H1 (cell line): ENCODE measurements at regions not wholly inside any gene's neighbourhood (a gene's known extent, or its start where the extent isn't known, plus 50 kb on each side); places are given as distances from the start of the nearest gene placed in this dataset.

ENCODE experiments used
- CTCF ChIA-PET: fragments of 300-600 bp; sonication (Branson Sonifier 250); formaldehyde crosslinking; loops from one replicate; lab custom pipeline; 2021; ENCODE audit not compliant: partially characterized antibody; lab: Charles Lee
- POLR2A ChIA-PET: fragments of 300-600 bp; sonication (Branson Sonifier 250); formaldehyde crosslinking; loops from one replicate; lab custom pipeline; 2021; ENCODE audit warnings: inconsistent platforms; ENCODE audit not compliant: partially characterized antibody; lab: Charles Lee
- DNase-seq, 2 experiments: peaks; one replicate each; pipeline versions ENCODE4 v3.0.0 to v3.0.0-alpha.2; 2010 to 2022; ENCODE audit warnings: low spot score in 2 of 2, low read depth in 1 of 2, mixed read lengths in 1 of 2
- FAIRE-seq: peaks from 2 replicates; lab custom pipeline; 2011; peaks lifted over from hg19 to GRCh38; lab: Jason Lieb, UNC
- H2AFZ ChIP-seq: 2 replicates; pipeline ENCODE4 v1.8.1; 2012; ENCODE audit warnings: low read length, inconsistent platforms
- H2AK5ac ChIP-seq: 2 replicates; pipeline ENCODE4 v1.6.1; 2013; ENCODE audit warnings: low read depth, low read length
- H2BK120ac ChIP-seq: replicated peaks from 2 replicates; pipeline ENCODE3; 2013; ENCODE audit warnings: low read depth, low read length, inconsistent platforms
- H2BK12ac ChIP-seq: 2 replicates; pipeline ENCODE4 v1.6.1; 2013; ENCODE audit warnings: low read depth, low read length
- H2BK15ac ChIP-seq: 2 replicates; pipeline ENCODE4 v1.6.1; 2013; ENCODE audit warnings: low read length
- H2BK20ac ChIP-seq: 2 replicates; pipeline ENCODE4 v1.6.1; 2013; ENCODE audit warnings: low read length
- H2BK5ac ChIP-seq: 2 replicates; pipeline ENCODE4 v1.6.1; 2013; ENCODE audit warnings: low read depth, low read length
- H3K14ac ChIP-seq: 2 replicates; pipeline ENCODE4 v1.6.1; 2013; ENCODE audit warnings: inconsistent platforms; ENCODE audit not compliant: insufficient read length
- H3K18ac ChIP-seq: 2 replicates; pipeline ENCODE4 v1.6.1; 2013; ENCODE audit warnings: low read length; ENCODE audit errors: extremely low read depth
- H3K23ac ChIP-seq: 2 replicates; pipeline ENCODE4 v1.6.1; 2013; ENCODE audit warnings: inconsistent platforms; ENCODE audit not compliant: insufficient read length
- H3K23me2 ChIP-seq: 2 replicates; pipeline ENCODE4 v1.6.1; 2013; ENCODE audit warnings: low read depth, low read length
- H3K27ac ChIP-seq: 2 replicates; pipeline ENCODE4 v1.6.1; 2011; ENCODE audit warnings: low read depth, low read length, inconsistent platforms
- H3K27me3 ChIP-seq, 4 experiments: replicated peaks in 1 of 4; 1 replicate in 1 of 4; 2 replicates in 3 of 4; pipeline versions ENCODE4 v1.6.1 to v1.8.1; 2011 to 2013; ENCODE audit warnings: low read length in 3 of 4, mild to moderate bottlenecking in 3 of 4, inconsistent platforms in 2 of 4, mixed read lengths in 2 of 4, moderate library complexity in 1 of 4; ENCODE audit not compliant: control insufficient read depth in 3 of 4, insufficient read depth in 3 of 4; ENCODE audit errors: extremely low read depth in 1 of 4
- H3K36me3 ChIP-seq, 4 experiments: 2 replicates each; pipeline versions ENCODE4 v1.6.1 to v1.8.1; 2011 to 2013; ENCODE audit warnings: mild to moderate bottlenecking in 4 of 4, low read length in 3 of 4, moderate library complexity in 2 of 4, control low read depth in 1 of 4, inconsistent platforms in 1 of 4; ENCODE audit not compliant: insufficient read depth in 4 of 4, control insufficient read depth in 2 of 4
- H3K4ac ChIP-seq: replicated peaks from 2 replicates; pipeline ENCODE3; 2013; ENCODE audit warnings: low read length, low read depth, mixed read lengths, inconsistent platforms; ENCODE audit not compliant: insufficient read length
- H3K4me1 ChIP-seq, 4 experiments: replicated peaks in 1 of 4; 1 replicate in 1 of 4; 2 replicates in 3 of 4; pipeline versions ENCODE4 v1.6.1 to v1.8.1; 2011 to 2013; ENCODE audit warnings: low read length in 3 of 4, inconsistent platforms in 2 of 4, mixed read lengths in 1 of 4; ENCODE audit not compliant: insufficient read depth in 4 of 4, control insufficient read depth in 3 of 4
- H3K4me2 ChIP-seq, 2 experiments: 2 replicates each; pipeline versions ENCODE4 v1.6.1 to v1.8.1; 2011 to 2013; ENCODE audit warnings: low read depth in 2 of 2, low read length in 2 of 2, control low read depth in 1 of 2, inconsistent platforms in 1 of 2, mild to moderate bottlenecking in 1 of 2; ENCODE audit not compliant: insufficient read depth in 1 of 2
- H3K4me3 ChIP-seq, 4 experiments: fragments of 200-600, 300-600 bp in 1 of 4; sonication (generic), shearing (Covaris generic), sonication (Bioruptor Twin) in 1 of 4; 2 replicates each; pipeline versions ENCODE4 v1.5.1 to v1.8.1; 2011 to 2016; ENCODE audit warnings: low read length in 4 of 4, low read depth in 3 of 4, control low read depth in 2 of 4, inconsistent platforms in 2 of 4, mild to moderate bottlenecking in 2 of 4, mixed read lengths in 1 of 4, moderate library complexity in 1 of 4; ENCODE audit not compliant: insufficient read depth in 2 of 4; ENCODE audit errors: extremely low read depth in 1 of 4
- H3K56ac ChIP-seq: replicated peaks from 2 replicates; pipeline ENCODE3; 2013; ENCODE audit warnings: low read depth, mild to moderate bottlenecking, mixed read lengths, low read length, inconsistent platforms; ENCODE audit not compliant: insufficient read length
- H3K79me1 ChIP-seq: 2 replicates; pipeline ENCODE4 v1.6.1; 2013; ENCODE audit warnings: low read depth, low read length, control low read depth
- H3K79me2 ChIP-seq, 2 experiments: 2 replicates each; pipeline versions ENCODE4 v1.6.1 to v1.8.1; 2012 to 2013; ENCODE audit warnings: low read length in 2 of 2, mild to moderate bottlenecking in 2 of 2, inconsistent platforms in 1 of 2; ENCODE audit not compliant: insufficient read depth in 2 of 2, control insufficient read depth in 1 of 2
- H3K9ac ChIP-seq, 4 experiments: replicated peaks in 1 of 4; 1 replicate in 1 of 4; 2 replicates in 3 of 4; pipeline versions ENCODE4 v1.6.1 to v1.8.1; 2011 to 2013; ENCODE audit warnings: low read depth in 3 of 4, low read length in 3 of 4, control low read depth in 2 of 4, mild to moderate bottlenecking in 2 of 4, moderate library complexity in 2 of 4, inconsistent platforms in 1 of 4; ENCODE audit errors: extremely low read depth in 1 of 4
- H3K9me3 ChIP-seq, 2 experiments: 2 replicates each; pipeline versions ENCODE4 v1.6.1 to v1.8.1; 2012 to 2013; ENCODE audit warnings: mild to moderate bottlenecking in 2 of 2, moderate library complexity in 2 of 2, control low read depth in 1 of 2, inconsistent platforms in 1 of 2, low read depth in 1 of 2, low read length in 1 of 2, mixed read lengths in 1 of 2; ENCODE audit not compliant: insufficient read depth in 2 of 2
- H4K20me1 ChIP-seq, 2 experiments: replicated peaks in 1 of 2; 2 replicates each; pipeline versions ENCODE3 to v1.8.1; 2011 to 2013; ENCODE audit warnings: inconsistent platforms in 2 of 2, low read length in 2 of 2, mild to moderate bottlenecking in 1 of 2; ENCODE audit not compliant: insufficient read depth in 2 of 2, control insufficient read depth in 1 of 2
- H4K5ac ChIP-seq: 2 replicates; pipeline ENCODE4 v1.6.1; 2013; ENCODE audit warnings: low read length, low read depth, mixed read lengths, inconsistent platforms; ENCODE audit not compliant: insufficient read length
- H4K8ac ChIP-seq: 2 replicates; pipeline ENCODE4 v1.8.0; 2013; ENCODE audit warnings: mild to moderate bottlenecking, moderate library complexity, low read length, inconsistent platforms; ENCODE audit not compliant: insufficient read depth; ENCODE audit errors: extremely low read depth
- H4K91ac ChIP-seq: replicated peaks from 2 replicates; pipeline ENCODE3; 2013; ENCODE audit warnings: low read length, mixed read lengths, inconsistent platforms; ENCODE audit not compliant: insufficient read length
- HDAC6 ChIP-seq: IDR thresholded peaks from one replicate; pipeline ENCODE4 v1.7.1; 2012; ENCODE audit warnings: low read depth, mild to moderate bottlenecking, inconsistent platforms, low read length, moderate library complexity
- JUN ChIP-seq: IDR thresholded peaks from 2 replicates; pipeline ENCODE4 v1.6.1; 2011; ENCODE audit warnings: low read depth, mild to moderate bottlenecking, improper control_type of control experiment, low read length
- MAFK ChIP-seq: IDR thresholded peaks from 2 replicates; pipeline ENCODE4 v1.6.1; 2012; ENCODE audit warnings: low read depth, mild to moderate bottlenecking, improper control_type of control experiment, low read length
- SIX5 ChIP-seq: IDR thresholded peaks from 2 replicates; pipeline ENCODE4 v1.6.1; 2011; ENCODE audit warnings: mild to moderate bottlenecking, low read depth, low read length
- SP1 ChIP-seq: IDR thresholded peaks from 2 replicates; pipeline ENCODE4 v1.6.1; 2011; ENCODE audit warnings: low read depth, low read length
- TAF1 ChIP-seq: IDR thresholded peaks from 2 replicates; pipeline ENCODE4 v1.6.1; 2011; ENCODE audit warnings: mild to moderate bottlenecking, low read depth, low read length
- TBP ChIP-seq: IDR thresholded peaks from 2 replicates; pipeline ENCODE4 v1.6.1; 2011; ENCODE audit warnings: low read depth, low read length, improper control_type of control experiment
- YY1 ChIP-seq: IDR thresholded peaks from 2 replicates; pipeline ENCODE4 v1.6.1; 2011; ENCODE audit warnings: low read depth, mild to moderate bottlenecking, low read length
- ZNF274 ChIP-seq: IDR thresholded peaks from 2 replicates; pipeline ENCODE4 v1.7.0; 2012; ENCODE audit warnings: low read length, borderline replicate concordance; ENCODE audit errors: extremely low read depth
- WGBS, 2 experiments: shearing (Covaris generic) in 1 of 2; methylation state at CpG; one replicate each; pipeline versions ENCODE4 v1.1.6 to v1.1.7; 2013 to 2015; ENCODE audit warnings: low lambda C conversion rate in 2 of 2, mixed read lengths in 2 of 2, inconsistent platforms in 1 of 2, low coverage in 1 of 2, missing lambda C conversion rate in 1 of 2; ENCODE audit not compliant: insufficient replicate concordance in 2 of 2, insufficient coverage in 1 of 2, insufficient read length in 1 of 2; ENCODE audit errors: extremely low coverage in 1 of 2, missing lambda C conversion rate in 1 of 2; 5-methylcytosine and 5-hydroxymethylcytosine counted together

GRCh38 chr3:184455991-184456390 is 76.1 kb downstream of the CHRD start:
- Histone ChIP-seq H3K9ac (no peak overlapping the region), H4K20me1 (no peaks in the 10 kb centered on the region), H2BK12ac (no peak overlapping the region), H2BK15ac (no peak overlapping the region), H3K14ac (no peak overlapping the region), H2AK5ac (no peak overlapping the region), H3K36me3 (no peaks in the 10 kb centered on the region), H2BK120ac (no peak overlapping the region), H2BK5ac (no peak overlapping the region), H2AFZ (no peak overlapping the region), H4K91ac (no peak overlapping the region), H3K4ac (no peak overlapping the region), H3K4me2 (no peak overlapping the region), H4K8ac (no peak overlapping the region), H3K18ac (no peak overlapping the region; the same call in 1 of the 2 replicates), H3K27ac (no peak overlapping the region), H2BK20ac (no peak overlapping the region), H3K23ac (no peak overlapping the region), H3K23me2 (no peaks in the 10 kb centered on the region; the same call in 1 of the 2 replicates), H3K79me1 (no peaks in the 10 kb centered on the region), H3K56ac (no peak overlapping the region), H3K4me3 (no peak overlapping the region), H3K9me3 (peaks cover 5 to 8% of the 10 kb centered on the region in 2 experiments; a peak in 1 of 4 replicates), H4K5ac (no peak overlapping the region), H3K4me1 (no peaks in the 10 kb centered on the region), H3K27me3 (no peaks in the 10 kb centered on the region), H3K79me2 (no peaks in the 10 kb centered on the region)
- WGBS, 2 experiments = 90% methylated on average over 3 of the region's 3 CpGs; no CpG with 5 or more reads in 1 of the 2 experiments
- FAIRE-seq (no peak), DNase-seq (no peak)
- ChIA-PET POLR2A (no interaction called here), CTCF (interaction anchor here (0.7 to 7.0 kb wide), 6 partner anchors 9 to 144 kb away, joined by 3 to 63 read pairs (median 4); no protein-coding TSS in a partner anchor)
- TF ChIP-seq TAF1 = no peak
- no peak for TF ChIP-seq HDAC6
- TF ChIP-seq YY1 = no peak
- TF ChIP-seq SP1 = no peak
- TF ChIP-seq TBP = no peak
- no peak for TF ChIP-seq SIX5
- TF ChIP-seq ZNF274 = no peak
- TF ChIP-seq MAFK = no peak
- no peak for TF ChIP-seq JUN
